H7 (cell line): ENCODE measurements at regions not wholly inside any gene's neighbourhood (a gene's known extent, or its start where the extent isn't known, plus 50 kb on each side); places are given as distances from the start of the nearest gene placed in this dataset.
"Not testable (repeated sequence)": the region's sequence is repeated elsewhere in the genome, so short reads cannot be mapped to it uniquely, and the experiment has no call there.

ENCODE experiments used
- DNase-seq: peaks from one replicate; pipeline ENCODE4 v3.0.0; 2012
- H3K27me3 ChIP-seq: 2 replicates; pipeline ENCODE4 v1.6.0; 2011; ENCODE audit warnings: mild to moderate bottlenecking, low read length; ENCODE audit not compliant: control insufficient read depth, insufficient read depth
- H3K36me3 ChIP-seq: replicated peaks from 2 replicates; pipeline ENCODE4 v1.5.1; 2011; ENCODE audit warnings: low read length; ENCODE audit not compliant: control insufficient read depth, insufficient read depth
- H3K4me3 ChIP-seq: 2 replicates; pipeline ENCODE4 v1.5.1; 2011; ENCODE audit warnings: low read depth, mild to moderate bottlenecking, control low read depth, low read length, moderate library complexity; ENCODE audit not compliant: insufficient read depth

GRCh38 chr6:67825201-67825895, 809.7 kb upstream of the ADGRB3 start:
- Histone ChIP-seq H3K4me3 (no peak overlapping the region), H3K27me3 (no peaks in the 10 kb centered on the region)

GRCh38 chr6:67818322-67818721, 816.8 kb upstream of the ADGRB3 start:
- no peak for DNase-seq
- H3K27me3 ChIP-seq = no peaks in the 10 kb centered on the region

More at GRCh38 chr6:67825201-67825895, 809.7 kb upstream of the ADGRB3 start:
- H3K36me3 ChIP-seq = no peaks in the 10 kb centered on the region
- no peak for DNase-seq

GRCh38 chr6:67815623-67816022, 819.5 kb upstream of the ADGRB3 start:
- Histone ChIP-seq H3K27me3 (no peaks in the 10 kb centered on the region), H3K36me3 (no peaks in the 10 kb centered on the region)

More at GRCh38 chr6:67818322-67818721, 816.8 kb upstream of the ADGRB3 start:
- H3K4me3 ChIP-seq = no peak overlapping the region
- no peaks in the 10 kb centered on the region for H3K36me3 ChIP-seq

GRCh38 chr6:67814262-67814661, 820.8 kb upstream of the ADGRB3 start:
- no peak for DNase-seq
- H3K36me3 ChIP-seq = no peaks in the 10 kb centered on the region
- H3K4me3 ChIP-seq = no peak overlapping the region
- H3K27me3 ChIP-seq = no peaks in the 10 kb centered on the region

More at GRCh38 chr6:67815623-67816022, 819.5 kb upstream of the ADGRB3 start:
- H3K4me3 ChIP-seq = no peak overlapping the region
- DNase-seq = no peak

- DNase-seq = no peak
- no peak overlapping the region for H3K4me3 ChIP-seq
- no peaks in the 10 kb centered on the region for H3K36me3 ChIP-seq
- no peaks in the 10 kb centered on the region for H3K27me3 ChIP-seq
Observed at GRCh38 chr6:67812693-67813092, 822.4 kb upstream of the ADGRB3 start.

- Histone ChIP-seq H3K4me3 (no peak overlapping the region), H3K27me3 (no peaks in the 10 kb centered on the region), H3K36me3 (no peaks in the 10 kb centered on the region)
- DNase-seq = no peak
Observed at GRCh38 chr6:67812125-67812524, 823.0 kb upstream of the ADGRB3 start.

GRCh38 chr6:67811239-67812037, 823.6 kb upstream of the ADGRB3 start:
- no peaks in the 10 kb centered on the region for H3K27me3 ChIP-seq
- no peaks in the 10 kb centered on the region for H3K36me3 ChIP-seq
- H3K4me3 ChIP-seq = no peak overlapping the region
- DNase-seq = no peak

GRCh38 chr6:67804808-67805207, 830.3 kb upstream of the ADGRB3 start:
- not testable (repeated sequence) for H3K27me3 ChIP-seq, H3K4me3 ChIP-seq

GRCh38 chr6:67802771-67803170, 832.3 kb upstream of the ADGRB3 start:
- Histone ChIP-seq H3K4me3 (no peak overlapping the region), H3K27me3 (no peaks in the 10 kb centered on the region), H3K36me3 (no peaks in the 10 kb centered on the region)
- DNase-seq = no peak

More at GRCh38 chr6:67804808-67805207, 830.3 kb upstream of the ADGRB3 start:
- not testable (repeated sequence) for H3K36me3 ChIP-seq, DNase-seq

- DNase-seq = no peak
- no peaks in the 10 kb centered on the region for H3K36me3 ChIP-seq
- H3K27me3 ChIP-seq = no peaks in the 10 kb centered on the region
- H3K4me3 ChIP-seq = no peak overlapping the region
Observed at GRCh38 chr6:67792996-67793395, 842.1 kb upstream of the ADGRB3 start.

GRCh38 chr6:67790569-67790968, 844.5 kb upstream of the ADGRB3 start:
- Histone ChIP-seq H3K36me3 (no peaks in the 10 kb centered on the region), H3K4me3 (no peak overlapping the region), H3K27me3 (no peaks in the 10 kb centered on the region)
- DNase-seq = no peak

- not testable (repeated sequence) for DNase-seq, H3K27me3 ChIP-seq, H3K36me3 ChIP-seq, H3K4me3 ChIP-seq
Observed at GRCh38 chr6:67787119-67787518, 848.0 kb upstream of the ADGRB3 start.

GRCh38 chr6:67779876-67780275, 855.2 kb upstream of the ADGRB3 start:
- Histone ChIP-seq H3K4me3 (no peak overlapping the region), H3K36me3 (no peaks in the 10 kb centered on the region), H3K27me3 (no peaks in the 10 kb centered on the region)
- DNase-seq = no peak

- Histone ChIP-seq H3K4me3 (no peak overlapping the region), H3K36me3 (no peaks in the 10 kb centered on the region), H3K27me3 (no peaks in the 10 kb centered on the region)
- DNase-seq = no peak
Observed at GRCh38 chr6:67775333-67775732, 859.7 kb upstream of the ADGRB3 start.

- Histone ChIP-seq H3K36me3 (no peaks in the 10 kb centered on the region), H3K27me3 (no peaks in the 10 kb centered on the region)
- DNase-seq = no peak
Observed at GRCh38 chr6:67768972-67769371, 866.1 kb upstream of the ADGRB3 start.

More at GRCh38 chr6:67768972-67769371, 866.1 kb upstream of the ADGRB3 start:
- H3K4me3 ChIP-seq = no peak overlapping the region
